Stromal cell of bone marrow (primary cell): ENCODE measurements at regions not wholly inside any gene's neighbourhood (a gene's known extent, or its start where the extent isn't known, plus 50 kb on each side); places are given as distances from the start of the nearest gene placed in this dataset.

Source experiments
- DNase-seq: peaks from one replicate; pipeline ENCODE4 v3.0.0-alpha.2; 2012; ENCODE audit warnings: low read depth

DNA sequence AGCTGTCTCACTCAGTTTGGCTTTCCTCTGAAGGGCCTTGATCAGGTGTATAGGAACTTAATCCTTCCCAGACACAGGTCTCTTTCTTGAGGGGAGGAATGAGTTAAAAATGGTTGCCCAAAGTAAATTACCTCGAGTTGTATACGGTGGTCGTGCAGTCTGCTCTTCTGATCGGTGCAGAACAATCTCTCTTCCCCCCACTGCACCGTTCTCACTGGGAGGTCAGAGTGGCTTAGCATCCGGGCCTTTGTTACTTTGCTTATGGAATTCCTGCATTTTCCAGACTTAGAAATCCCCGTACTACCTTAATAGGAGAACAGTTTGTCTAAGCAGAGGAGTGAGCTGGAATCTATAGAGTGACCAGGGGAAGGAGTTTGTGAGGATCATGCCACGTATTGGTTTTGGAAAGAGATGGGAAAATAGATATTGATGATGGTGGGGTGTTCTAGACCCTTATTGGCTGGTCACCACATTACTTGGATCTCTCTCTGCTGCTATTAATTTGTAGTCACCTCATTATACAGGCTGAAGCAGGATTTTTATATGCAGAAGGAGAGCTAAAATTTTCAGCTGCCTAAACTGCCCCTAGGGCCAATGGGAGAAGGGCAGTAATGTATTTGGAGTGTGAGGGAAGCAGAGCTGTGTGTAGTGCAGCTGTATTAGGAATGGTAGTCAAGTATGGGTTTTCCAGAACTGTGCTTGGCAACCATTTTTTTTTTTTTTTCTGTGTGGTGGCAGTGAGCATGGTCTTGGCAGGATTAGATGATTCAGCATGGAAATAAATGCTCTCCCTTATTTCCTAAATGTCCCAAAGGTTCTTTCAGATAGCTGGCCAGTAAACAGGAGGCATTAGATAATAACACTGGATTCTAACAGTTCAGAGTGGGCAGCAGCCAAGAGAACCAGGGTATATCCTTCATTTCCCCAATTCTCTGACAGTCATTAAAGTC, 81.5 kb downstream of the NDUFS5 start:
- no peak for DNase-seq

DNA sequence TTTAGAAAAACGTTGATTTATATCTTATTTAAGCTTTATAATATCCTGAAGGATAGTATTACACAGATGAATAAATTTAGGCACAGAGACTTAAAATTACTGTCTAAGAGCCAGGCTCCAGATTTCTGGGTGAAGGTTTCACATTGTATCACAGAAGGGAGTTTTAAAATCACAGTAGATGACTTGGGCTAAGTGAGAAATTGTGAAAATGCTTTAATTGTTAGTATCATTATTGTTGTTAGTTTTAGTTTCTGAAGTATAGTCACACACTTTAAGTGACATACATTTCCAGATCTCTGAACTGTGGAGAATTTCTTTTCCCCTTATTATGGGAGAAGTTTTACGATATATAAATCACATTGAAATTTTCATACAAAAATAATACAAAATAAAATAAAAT, 83.5 kb downstream of the NDUFS5 start:
- no peak for DNase-seq

DNA sequence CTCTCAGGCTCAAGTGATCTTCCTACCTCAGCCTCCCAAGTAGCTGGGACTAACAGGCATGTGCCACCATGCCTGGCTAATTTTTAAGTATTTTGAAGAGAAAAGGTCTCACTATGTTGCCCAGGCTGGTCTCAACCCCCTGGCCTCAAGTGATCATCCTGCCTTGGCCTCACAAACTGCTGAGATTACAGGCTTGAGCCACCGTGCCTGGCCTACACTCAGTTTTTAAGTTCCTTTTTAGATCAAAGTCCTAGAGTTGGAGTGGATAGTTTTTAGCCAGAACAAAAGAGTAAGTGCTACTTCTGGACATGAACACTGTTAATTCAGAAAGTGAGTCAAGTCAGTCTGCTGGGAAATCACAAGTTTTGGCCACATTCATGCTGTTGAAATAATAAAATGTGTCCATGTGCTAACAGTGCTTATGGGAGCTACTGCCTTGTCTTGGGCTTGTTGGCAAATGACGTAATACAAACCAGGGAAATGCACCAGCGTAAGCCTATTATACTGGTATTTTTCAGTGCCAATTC, 84.2 kb downstream of the NDUFS5 start:
- DNase-seq = peak; percentile 94

DNA sequence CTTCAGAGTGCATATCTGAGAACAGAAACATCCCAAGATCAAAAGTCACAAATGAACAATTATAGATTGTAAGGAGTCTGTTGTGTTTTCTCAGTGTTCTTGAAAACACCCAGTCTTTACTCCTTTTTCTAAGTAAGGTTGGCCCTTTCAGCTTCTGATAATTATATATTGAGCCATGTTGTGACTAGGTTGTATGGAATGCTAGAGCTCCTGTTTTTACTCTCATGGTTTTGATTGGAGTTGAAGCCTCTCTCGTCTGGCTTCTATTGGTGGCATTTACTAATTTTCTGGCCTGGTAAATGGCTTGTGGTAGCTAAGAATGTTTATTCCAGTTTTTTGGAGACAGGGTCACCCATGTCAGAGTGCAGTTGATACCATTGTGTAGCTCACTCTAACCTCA, 84.7 kb downstream of the NDUFS5 start:
- no peak for DNase-seq

DNA sequence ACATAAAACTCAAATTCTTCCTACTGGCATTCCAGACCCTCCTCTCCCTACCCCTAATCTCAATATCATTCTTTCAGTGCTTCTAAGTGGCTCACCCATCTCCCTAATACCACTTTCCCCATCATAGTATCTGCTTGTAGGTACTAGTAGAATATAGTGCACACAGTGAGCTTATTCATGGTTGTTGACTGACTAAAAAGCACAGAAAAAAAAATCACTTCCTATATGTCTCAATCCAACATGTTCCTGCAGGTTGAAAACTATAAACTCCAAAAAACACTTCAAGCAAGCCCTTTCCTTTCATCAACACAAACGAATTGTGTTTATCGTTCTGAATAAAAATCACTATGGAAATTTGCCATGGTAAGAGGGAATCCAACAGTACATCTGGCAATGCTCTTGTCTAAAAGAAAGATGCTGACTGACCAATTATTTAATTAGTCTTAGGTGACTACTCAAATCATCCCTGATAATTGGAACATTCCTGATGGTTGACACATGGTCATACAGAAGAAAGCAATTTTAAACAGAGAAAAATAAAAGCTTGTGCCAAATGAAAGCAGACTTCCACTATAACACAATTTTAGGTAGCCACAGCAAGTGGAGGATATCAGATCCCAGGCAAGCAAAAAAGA, 87.1 kb downstream of the NDUFS5 start:
- no peak for DNase-seq

DNA sequence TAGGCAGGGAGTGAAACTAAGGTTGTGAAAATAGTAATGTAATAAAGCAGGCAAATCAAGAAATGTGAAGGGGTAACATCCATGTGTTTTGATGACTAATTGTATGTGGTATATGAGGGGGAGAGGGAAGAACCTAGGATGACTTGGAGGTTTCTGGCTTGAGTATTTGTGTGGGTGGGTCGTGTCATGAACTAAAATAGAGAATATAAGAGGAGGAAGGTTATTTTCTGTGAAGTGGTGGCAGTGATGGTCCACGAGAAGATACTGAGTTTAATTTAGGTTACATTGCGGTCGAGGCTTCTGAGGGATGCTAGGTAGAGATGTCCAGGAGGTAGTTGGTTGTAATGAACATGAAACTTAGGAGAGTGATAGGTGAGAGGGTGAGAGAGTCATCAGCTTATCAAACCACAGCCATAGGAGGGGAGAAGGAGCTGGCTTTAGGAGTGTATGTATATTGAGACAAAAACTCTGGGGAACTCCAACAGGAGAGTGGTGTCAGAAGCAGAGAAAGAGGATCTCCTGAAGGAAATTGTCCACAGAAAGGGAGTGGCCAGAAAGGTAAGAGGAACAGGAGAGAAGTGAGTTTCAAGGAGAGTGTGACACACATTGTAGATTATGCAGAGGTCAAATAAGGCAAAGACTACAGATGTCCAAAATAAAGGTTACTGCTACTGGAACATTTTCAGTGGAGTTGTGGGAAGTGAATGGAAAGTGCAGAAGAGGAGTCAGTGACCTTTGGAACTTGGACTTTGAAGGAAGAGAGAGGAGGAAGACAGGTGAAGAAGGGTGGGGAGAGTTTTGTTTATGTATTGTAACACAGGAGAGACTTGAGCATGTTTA, 89.0 kb upstream of the MACF1 start:
- no peak for DNase-seq

DNA sequence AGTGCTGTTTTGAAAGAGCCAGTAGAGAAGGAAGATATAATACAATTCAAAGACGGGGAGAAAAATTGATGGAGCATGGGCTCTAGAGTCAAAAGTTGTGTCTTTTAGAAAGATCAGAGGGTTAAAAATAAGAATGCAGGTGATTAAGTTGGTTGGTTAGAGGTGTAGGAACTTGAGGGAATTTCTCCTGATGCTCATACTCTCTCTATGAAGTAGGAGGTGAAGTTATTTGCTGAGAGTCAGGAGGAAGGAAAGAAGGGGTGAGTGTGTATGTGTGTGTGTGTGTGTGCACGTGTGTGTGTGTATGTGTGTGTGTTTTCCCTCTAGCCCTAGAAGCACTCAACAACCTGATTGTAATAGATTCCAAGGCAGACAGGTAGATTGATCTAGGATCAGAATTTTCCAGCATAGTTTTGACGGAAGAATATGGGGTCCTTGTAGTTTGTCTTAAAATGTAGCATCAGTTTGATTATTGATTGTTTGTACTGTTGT, 88.3 kb upstream of the MACF1 start:
- no peak for DNase-seq

DNA sequence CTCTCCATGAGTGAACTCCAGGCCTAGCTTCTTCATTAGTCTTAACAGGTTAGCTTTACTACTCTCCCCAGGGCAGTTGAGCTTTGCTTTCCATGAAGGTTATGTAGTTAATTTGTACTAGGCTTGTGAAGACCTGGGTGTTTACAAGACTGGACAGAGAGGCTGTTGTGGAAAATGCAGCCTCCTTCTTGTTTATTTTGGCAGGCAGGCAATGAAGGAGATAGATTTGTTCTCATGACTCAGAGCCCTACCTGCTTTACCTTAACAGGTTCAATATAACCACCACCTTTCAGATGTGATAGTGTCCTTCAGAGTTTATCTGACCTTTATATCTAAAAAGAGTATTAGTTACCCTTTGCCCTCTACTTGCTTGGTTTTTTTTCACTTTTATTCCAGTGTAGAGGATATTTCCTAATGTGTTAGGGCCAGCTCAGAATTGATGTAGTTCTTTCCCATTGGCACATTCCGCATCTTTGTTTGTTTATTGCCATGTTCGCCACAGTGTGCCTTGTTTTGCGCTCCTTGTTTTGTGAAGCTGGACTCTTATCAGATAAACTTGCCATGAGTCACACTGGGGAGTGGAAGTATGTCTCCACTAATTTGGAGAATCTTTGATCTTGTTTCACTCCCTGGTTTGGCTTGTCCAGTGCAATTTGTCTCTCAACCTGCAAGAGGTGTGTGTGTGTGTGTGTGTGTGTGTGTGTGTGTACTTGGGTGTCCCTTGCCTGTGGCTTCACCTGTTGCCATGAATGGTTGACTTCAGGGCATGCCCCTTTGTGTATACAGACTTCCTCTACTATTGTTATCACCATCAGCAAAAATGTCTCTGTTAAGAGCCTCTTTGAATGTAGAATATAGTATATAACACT, 87.4 kb upstream of the MACF1 start:
- DNase-seq = no peak

DNA sequence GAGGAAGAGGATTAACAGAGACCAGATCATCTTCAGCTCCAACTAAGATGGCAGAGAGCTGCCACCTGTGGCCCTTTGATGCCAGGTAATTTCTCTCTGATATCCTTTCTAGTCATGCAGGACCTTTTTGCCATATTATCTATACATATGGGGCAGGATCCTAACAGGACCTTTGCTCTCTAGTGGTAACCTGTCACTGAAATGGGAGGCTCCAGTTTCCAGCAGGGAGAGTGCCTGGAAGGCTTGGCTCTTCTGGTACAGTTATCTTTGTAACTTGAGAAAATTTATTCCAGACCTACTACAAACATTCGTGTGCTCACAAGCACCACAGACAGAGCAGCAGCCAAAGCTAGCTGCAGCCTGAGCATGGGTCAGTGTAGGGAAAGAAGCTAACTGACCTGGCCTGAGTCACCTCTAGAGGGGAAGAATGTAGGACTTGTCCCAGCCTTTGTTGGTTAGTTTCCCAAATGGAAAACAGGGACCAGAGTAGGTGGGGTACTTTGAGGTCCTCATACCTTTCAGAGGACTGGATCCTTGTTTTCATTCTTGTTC, 86.5 kb upstream of the MACF1 start:
- no peak for DNase-seq

DNA sequence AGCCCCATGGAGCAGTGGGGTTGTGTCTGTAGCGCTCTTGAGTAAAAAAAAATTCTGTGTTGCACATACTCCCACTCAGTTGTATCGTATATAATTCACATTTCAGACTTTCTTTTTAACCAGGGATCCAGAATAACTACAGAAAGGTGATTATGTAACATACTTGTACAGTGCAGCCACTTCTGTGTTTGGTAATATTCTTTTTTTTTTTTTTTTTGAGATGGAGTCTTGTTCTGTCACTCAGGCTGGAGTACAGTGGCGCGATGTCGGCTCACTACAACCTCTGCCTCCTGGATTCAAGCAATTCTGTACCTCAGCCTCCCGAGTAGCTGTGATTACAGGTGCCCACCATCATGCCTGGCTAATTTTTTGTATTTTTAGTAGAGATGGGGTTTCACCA, 82.4 kb upstream of the MACF1 start:
- DNase-seq = no peak

DNA sequence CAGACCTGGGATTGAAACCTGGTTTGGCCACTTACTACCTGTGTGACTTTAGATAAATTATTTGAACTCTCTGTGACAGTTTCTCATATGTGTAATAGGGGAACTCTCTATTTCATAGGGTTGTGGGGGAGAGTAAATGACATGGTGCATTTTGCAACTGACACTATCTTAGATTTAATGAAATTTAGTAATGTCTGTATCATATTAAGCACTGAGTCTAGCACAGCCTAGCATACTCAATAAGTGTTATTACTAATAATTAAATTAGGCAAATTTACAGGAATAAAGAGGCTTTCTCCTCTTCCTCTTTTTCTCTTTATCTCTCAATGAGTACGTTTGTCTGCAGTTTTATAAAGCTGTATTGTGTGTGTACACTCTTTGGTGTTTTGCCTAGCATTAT, 80.2 kb upstream of the MACF1 start:
- no peak for DNase-seq

DNA sequence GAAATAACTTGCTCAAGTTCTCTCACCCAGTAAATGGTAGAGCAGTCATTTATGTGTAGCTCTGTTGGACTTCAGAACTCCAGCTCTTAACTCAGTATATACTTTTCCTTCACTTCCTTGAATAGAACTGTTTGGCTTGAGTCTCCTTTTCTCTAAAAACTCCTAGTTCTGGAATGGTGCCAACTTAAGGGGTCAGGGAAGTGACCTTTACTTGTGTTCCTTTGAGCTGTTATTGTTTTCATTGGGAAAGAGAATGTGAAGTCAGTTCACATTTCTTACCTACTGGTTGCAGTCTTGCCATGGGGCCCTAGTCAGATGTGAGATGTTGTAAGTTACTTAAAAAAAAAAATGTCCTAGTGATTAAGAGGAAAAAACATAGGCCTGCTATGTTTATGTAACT, 77.0 kb upstream of the MACF1 start:
- DNase-seq = no peak

DNA sequence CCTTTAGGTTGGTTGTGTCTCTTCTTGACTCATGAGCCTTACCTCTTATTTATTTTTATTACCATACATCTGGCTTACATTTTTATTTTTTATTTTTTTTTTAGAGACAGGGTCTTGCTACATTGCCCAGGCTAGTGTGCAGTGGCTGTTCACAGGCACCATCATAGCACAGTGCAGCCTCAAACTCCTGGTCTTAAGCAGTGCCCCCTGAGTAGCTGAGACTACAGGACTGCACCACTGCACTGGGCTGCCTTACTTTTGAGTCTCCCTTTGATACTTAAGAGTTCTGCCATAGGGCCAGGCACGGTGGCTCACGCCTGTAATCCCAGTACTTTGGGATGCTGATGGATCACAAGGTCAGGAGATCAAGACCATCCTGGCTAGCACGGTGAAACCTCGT, 76.4 kb upstream of the MACF1 start:
- DNase-seq = no peak

DNA sequence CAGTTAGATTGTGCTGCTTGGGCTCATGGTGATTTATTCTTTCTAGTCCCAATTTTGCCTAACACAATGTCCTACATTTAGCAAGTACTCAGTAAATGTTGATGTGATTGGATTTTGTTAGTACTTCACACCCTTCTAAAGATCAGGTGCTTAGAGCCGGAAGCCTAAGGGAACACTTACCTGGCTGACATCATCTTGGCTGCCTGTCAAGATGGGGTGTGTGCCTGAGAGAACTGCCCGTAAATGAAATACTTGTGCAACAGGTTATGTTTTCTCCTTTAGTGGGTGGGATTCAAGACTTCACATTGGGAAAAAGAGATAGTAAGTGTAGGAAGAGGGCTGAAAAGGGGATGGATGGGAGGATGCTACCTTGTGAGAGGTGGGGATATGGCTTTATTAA, 75.5 kb upstream of the MACF1 start:
- no peak for DNase-seq

DNA sequence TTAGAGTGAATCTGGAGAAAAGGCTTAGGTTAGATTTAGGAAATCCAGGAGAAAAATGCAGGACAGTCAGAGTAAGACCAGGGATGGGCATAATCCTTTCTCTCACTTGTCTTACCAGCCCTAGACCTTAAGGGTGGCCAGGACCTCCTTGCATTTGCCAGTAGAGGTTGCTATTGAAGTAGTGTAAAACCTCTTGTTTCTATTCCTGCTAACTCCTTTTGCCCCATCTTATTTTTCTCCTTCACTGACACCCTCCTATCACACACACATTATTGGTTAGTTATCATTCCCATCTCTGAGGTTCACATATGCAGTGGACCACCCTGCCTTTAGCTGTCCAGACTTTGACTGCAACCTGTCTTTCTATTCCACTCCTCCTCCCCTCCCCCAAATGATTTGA, 75.0 kb upstream of the MACF1 start:
- no peak for DNase-seq

DNA sequence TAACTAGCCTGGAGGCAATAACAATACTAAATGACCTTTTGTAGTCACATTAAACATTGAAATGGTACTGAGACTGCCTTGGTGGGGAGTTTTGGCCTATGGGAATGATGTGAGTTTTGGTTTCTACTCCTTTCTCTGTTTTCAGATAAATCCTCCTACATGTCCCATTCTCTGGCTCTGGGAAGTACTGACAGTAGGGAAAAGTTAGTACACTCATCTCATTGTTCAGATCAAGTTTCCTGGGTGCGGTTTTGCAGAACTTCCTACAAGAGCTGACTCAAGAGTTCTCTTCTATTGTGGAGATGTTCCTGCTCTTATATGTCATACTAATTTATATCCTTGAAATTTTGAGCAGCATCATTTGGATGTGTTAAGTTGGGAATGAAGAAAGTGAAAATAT, 74.2 kb upstream of the MACF1 start:
- DNase-seq = peak; percentile 85

DNA sequence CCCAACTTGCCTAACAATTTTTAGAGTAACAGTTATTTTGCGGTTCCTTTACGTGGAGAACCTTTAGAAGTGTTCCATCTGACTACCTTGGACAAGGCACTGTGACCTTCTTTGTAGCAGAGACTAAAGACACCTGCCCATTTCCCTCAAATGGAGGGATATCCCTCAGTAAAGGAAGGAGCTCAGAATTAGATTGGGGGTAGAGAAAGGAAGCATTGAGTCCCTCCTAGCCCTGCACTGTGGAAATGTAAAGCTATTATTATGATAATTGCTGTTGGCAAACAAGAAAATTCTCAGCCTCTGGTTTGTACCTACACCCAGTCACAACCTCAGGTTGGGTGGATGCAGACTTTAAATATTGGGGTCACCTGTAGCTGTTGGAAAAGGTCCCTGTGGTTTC, 72.6 kb upstream of the MACF1 start:
- DNase-seq = no peak

DNA sequence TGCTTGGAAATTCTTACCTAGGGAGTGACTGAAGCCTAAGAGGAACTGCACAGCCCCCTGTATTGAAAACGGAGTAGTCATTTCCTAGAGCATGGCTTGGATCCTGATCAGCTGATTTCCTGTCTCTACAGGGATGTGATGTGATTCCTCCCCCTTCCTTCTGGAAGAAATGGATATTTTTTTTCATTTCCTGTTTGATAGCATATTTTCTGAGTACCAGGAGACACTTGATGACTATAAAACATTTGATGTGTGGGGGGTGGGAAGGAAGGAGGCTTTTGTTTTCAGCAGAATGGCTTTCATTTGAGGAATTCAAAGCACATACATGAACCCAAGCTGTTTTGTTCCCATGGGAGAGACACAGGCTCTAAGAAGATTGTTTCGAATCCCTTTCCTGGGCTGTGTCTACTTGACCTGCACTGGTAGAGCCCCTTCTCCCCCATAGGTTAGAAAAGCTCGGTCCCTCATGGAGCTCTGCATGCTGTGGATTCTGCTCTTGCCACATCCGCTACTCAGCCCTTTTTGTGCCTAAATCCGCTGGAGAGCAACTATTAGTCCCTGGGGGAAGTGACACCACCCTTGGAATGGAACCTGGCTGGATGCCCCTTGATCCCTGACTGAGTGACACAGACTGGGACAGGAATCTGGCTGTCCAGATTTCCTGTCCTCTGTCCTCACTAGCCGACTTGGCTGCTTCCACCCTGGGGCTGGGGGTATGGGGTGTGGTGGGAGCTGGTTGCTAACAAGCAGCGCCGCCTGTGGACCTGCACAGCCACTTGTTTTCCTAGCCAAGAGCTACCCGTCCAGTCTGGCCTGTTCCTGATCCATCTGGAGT, 71.8 kb upstream of the MACF1 start:
- no peak for DNase-seq

DNA sequence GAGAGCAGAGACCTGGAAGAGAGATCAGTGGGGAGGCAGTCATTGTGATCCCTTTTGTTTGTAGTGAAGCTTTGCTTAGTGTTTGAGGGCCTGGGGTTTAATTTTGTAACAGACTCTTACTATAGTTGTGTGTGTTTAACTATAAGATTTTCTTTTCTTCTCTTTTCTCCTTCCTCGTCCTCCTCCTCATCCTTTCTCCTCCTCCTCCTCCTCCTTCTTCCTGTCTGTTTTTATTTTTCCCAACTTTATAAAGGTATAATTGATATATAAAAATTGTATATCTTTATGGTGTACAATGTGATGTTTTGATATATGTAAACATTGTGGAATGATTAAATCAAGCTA, 71.2 kb upstream of the MACF1 start:
- DNase-seq = no peak

DNA sequence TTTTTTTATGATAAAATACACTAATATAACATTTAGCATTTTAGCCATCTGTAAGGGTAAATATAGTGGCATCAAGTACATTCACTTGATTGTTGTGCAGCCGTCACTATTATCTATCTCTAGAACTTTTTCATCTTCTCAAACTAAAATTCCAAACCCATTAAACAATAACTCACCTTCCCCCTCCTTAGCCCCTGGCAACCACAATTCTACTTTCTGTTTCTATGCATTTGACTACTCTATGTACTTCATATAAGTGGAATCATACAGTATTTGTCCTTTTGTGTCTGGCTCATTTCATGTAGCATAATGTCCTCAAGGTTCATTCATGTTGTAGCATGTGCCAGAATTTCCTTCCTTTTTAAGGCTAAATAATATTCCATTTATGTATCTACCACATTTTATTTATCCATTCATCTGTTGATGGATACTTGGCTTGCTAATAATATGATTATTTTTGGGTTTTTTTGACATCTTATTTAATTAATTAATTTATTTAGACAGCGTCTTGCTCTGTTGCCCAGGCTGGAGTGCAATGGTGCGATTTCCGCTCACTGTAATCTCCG, 69.6 kb upstream of the MACF1 start:
- no peak for DNase-seq
